Astrocyte of the hippocampus (primary cell): ENCODE measurements at regions not wholly inside any gene's neighbourhood (a gene's known extent, or its start where the extent isn't known, plus 50 kb on each side); places are given as distances from the start of the nearest gene placed in this dataset.
"Not testable (repeated sequence)": the region's sequence is repeated elsewhere in the genome, so short reads cannot be mapped to it uniquely, and the experiment has no call there.

ENCODE experiments used
- DNase-seq: peaks from one replicate; pipeline ENCODE4 v3.0.0; 2011; ENCODE audit warnings: low read depth, low spot score

- DNase-seq, result no peak
Observed at GRCh38 chr16:85525420-85526184, 87.5 kb upstream of the GSE1 start.

DNA sequence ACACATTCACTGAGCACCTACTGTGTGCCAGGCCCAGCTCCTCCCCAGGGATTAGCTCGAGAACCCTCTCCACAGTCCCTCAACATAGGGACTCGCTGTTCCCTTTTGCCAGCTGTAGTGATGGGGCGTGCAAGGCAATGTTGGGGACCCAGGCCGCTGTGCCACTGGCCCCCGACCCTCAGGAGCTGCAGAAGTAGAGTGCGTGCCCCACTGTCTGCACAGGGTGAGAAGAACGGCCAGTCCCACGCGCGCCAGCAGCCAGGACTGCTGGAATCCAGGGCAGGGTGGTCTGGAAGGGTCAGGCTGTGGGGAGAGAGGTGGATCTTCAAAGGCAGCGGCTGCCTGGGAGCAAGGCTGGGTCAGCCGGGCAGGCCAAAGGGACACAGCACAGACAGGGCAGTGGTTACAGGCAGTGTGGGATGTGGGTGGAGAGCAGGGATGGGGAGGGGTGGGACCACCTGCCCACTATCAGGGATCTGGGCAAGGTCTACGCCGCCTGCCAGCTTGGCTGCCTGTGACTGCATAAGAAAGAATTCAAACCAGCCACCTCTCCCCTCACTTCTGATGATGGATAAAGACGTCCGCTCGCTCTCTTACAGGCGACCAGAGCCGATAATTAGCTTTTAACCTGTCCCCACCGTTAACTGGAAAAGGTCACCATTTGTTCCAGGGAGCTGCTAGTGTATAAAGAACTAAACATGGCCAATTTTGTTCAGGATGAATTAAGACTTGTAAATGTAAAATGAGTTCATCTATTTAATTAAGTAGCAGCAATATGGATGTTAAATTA is 86.7 kb upstream of the GSE1 start:
- DNase-seq, result peak; percentile 41

DNA sequence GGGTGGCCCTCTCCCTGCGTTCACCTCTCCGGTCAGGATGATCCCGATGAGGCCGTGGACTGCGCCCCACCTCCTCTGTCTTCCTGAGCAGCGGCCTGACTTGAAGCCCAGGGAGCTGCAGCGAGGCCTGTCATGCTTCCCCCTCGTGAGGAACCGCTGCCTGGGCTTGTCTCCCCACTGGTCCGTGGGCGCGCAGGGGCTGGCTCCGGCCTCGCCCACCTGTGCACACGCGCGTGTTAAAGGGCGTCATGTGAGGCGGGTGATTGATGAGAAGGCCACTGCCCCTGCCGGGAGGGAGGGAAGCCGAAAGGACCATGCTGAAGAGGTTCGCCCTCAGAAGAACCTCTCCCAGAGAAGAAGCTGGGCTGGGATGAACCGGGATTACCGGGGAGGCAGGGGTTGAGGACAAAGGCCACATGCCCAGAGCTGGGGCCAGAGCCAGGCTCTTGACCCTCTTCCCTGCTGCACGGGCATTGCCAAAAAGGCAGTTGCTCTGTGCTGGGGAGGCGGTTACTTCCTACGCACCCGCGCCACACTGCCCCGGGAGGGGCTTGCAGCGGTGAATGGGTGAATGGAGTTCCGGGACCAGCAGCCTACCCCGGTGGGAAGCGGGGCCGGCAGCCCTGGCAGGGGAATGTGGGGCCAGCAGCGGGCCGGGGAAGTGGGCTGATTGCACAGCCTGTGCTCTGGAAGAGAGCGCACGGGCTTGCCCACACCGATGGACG is 85.9 kb upstream of the GSE1 start:
- no peak for DNase-seq

DNA sequence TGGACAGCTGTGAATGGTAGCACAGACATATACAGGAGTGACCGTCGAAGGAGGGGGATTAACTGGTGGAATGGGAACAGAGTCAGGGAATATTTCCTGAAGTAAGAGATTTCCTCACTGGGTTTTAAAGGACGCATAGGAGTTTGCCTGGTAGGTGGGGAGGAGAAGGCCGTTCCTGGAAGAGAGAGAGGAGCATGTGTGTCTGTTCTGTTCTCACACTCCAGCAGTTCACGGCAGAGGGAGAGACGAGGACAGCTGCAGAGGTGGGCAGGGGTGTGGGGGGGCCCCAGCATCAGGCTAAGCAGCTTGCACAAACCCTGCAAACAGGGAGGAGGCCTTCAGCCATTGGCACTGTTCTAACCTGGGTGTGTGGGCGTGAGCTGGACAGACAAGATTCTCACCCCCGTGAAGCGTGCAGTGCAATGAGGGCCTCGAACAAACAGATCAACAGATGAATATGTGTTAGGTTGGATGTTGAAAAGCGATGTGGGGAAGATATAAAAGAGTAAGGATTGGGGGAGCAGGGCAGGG is 85.3 kb upstream of the GSE1 start:
- DNase-seq, result no peak

GRCh38 chr16:85528528-85529387 is 84.4 kb upstream of the GSE1 start:
- DNase-seq, result no peak

GRCh38 chr16:85529489-85530369 is 83.4 kb upstream of the GSE1 start:
- no peak for DNase-seq

DNA sequence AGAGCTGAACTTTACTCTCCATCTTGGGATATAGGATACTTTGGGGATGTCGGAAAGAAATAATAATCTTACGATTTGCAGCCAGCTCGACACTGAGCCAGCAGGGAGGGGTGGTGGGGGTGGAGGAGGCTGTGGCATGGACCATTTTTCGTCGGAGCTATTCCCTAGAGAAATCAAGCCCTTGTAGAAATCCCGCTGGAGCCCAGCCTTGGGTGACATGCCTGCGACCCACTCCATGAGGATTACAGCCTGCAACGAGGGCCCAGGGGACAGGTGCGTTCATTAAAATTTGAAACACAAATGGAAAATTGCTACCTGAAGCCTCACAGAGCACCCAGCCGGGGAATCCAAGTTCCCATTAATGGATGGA is 82.8 kb upstream of the GSE1 start:
- DNase-seq, result no peak

GRCh38 chr16:85531516-85531915 is 81.6 kb upstream of the GSE1 start:
- no peak for DNase-seq

DNA sequence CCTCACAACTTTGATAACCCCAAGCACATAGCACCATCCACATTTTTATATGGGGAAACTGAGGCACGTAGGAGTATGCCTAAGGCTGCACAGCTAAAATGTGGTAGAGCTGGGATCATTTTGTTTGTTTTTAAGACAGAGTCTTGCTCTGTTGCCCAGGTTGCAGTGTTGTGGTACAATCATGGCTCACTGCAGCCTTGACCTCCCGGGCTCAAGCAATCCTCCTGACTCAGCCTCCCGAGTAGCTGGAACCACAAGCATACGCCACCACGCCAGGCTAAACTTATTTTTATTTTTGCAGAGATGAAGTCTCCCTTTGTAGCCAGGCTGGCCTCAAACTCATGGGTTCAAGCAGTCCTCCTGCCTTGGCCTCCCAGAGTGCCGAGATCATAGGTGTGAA is 81.0 kb upstream of the GSE1 start:
- DNase-seq, result no peak

DNA sequence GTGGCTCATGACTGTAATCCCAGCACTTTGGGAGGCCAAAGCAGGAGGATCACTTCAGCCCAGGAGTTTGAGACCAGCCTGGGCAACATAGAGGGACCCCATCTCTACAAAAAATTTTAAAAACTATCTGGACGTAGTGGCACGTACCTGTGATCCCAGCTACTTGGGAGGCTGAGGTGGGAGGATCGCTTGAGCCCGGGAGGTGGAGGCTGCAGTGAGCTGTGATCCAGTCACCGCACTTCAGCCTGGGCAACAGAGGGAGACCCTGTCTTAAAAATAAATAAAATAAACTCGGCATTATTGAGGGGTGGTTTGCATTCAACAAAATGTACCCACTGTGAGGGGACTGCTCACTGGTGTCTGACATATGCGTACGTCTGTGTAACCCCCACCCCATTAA is 79.5 kb upstream of the GSE1 start:
- not testable (repeated sequence) for DNase-seq

DNA sequence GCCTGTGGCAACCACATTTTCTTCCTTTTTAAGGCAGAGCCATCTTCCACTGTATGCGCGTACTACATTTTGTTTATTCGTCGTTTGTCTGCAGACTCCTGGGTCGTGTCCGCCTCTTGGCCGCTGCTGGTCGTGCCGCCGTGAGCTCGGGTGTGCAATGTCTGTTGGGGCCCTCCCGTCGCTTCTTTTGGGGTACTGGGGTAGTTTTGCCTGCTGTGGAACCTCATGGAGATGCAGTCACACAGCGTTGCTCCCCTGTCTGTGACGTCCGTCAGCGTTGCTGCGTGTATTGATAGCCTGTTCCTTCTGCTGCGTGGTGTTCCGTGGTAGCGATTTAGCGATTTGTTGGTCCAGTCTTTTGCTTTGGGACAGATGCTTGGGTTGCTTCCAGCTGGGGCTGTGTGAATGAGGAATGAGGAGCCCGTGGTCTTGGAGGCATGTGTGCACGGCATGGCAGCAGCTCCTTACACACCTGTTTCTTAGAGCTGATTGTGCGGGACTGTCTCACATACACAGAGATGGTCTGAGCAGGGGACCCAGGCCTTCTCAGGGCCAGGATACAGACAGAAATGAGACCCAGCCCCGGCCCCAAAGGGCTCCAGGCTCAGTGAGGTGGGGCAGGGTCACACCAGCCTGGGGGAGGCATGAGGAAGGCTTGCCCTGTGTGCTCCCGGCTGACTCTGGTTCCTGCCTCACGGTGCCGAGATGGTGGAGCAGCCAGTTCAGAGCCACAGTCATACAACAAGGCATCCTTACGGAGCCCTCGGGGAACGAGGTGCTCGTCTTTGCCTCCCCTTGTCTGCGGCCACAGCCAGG is 78.4 kb upstream of the GSE1 start:
- no peak for DNase-seq

DNA sequence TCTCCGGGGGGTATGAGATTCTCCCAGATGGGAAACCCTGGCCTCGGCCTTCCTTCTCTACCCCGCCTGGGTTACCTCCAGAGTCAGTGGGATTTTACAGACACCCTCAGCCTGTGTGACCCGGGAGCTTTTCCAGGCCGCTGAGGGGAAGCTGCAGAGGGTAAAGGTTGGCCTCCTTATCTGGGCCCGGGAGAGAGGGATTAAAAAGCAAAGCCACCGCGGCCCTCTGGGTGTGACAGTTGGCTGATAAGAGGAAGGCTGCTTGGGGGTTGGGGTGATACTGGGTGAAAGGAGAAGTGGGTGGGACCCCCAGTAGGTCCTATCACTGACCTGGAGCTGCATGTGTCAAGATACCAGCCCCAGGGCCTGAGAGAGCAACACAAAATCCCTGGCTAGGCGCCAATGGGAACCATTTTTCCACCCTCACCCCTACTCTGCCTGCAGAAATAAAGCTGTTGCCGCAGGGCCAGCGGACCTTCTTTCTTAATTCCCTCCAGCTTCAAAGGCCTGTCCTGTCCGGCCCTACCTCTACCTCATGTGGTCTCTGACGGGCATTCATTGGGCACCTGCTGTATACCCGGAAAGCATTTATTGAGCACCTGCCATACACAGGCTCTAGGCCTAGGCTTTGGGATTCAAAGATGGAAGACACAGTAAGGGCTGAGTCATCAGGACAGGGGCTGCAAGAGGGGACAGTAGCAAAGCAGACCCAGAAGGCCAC is 77.6 kb upstream of the GSE1 start:
- no peak for DNase-seq

DNA sequence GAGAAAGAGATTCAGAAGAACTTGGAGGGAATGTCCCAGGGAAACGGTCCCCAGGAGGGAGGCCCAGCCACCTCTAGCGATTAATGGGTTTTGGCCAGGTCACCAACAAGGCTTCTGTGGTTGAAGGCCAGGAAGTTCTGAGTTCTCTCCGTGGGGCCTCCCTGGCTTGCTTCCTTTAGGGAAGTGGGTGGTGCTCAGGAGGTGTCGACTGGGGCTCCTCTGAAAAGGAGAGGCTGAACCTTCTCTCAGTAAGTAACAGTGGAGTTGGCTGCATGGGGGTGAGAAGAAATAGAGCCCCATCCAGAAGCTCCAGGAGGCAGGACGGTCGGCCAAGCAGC is 77.1 kb upstream of the GSE1 start:
- DNase-seq, result no peak

DNA sequence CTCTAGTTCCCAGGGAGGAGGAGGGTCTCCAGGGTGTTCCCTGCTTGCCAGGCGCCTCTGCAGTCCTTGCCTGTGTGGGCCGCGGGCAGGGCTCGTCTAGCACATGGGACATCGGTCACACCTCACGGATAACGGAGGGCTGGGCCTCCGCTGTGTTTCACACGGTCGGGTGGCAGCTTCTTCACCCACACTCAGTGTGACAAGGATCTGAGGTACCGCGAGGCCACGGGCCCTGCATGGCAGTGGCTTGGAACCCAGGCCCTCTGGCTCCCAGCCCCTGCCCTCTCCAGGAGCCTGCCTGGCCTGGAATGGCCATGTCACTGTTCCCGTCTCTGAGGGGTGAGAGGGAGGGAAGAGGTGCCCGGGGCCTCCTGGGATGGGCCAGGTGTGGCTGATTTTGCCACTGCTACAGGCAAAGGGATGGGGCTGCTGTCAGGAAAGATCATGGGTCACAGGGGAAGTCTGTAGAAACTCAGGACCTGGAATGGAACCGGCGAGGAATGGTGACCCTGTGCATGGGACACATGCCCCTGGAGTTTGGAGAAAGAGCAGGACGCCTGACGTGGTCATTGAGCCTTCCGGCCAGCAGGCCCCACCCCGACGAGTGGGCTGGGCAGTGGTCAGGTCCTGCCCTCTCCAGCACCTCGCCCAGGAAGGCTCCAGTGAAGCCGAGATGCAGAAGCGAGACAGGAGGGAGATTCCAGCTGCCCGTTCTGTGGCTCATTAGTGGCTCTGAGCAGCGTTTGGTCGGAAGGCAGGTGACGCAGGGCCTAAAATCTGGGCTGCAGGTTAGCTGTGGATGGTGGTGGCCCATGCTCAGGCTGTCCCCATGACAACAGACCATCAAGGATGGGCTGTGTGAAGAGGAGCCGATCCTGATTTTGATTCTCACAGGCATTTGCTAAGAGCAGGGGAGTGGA is 76.5 kb upstream of the GSE1 start:
- no peak for DNase-seq

GRCh38 chr16:85537331-85537788 is 75.8 kb upstream of the GSE1 start:
- DNase-seq, result no peak

DNA sequence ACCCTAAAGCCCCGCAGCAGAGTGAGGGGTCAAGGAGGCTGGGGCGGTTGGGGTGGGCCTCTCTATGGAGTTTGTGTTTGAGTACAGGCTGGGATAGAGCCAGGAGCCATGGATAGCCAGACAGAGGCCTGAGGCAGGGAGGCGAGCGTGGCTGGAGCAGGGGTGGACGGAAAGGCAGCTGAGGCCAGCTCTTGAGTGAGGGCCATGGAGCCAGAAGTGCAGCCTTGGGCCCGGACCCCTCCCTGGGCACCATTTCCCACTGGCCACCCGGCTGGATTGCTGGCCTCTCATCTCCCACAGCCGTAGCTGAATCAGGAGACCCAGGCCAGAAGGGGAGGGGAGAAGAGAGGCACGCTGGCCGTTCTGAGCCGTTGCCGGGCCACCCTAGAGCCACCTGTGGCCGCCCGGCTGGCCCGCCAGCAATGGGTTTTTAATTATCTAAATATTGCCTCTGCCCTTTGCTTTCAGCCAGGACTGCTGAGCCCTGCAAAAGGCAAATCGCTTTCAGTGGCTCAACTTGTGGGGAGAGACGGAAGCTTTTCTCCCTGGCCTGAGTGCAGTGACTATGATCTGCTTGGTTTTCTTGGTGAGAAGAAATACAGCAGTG is 75.2 kb upstream of the GSE1 start:
- no peak for DNase-seq

- DNase-seq, result no peak
Observed at GRCh38 chr16:85539084-85539483, 74.0 kb upstream of the GSE1 start.
